ENCODE measurements at regions not wholly inside any gene's neighbourhood (a gene's known extent, or its start where the extent isn't known, plus 50 kb on each side); places are given as distances from the start of the nearest gene placed in this dataset.
A peak's percentile ranks its signal among the peaks of the same experiment; 100 is the strongest.

DNA sequence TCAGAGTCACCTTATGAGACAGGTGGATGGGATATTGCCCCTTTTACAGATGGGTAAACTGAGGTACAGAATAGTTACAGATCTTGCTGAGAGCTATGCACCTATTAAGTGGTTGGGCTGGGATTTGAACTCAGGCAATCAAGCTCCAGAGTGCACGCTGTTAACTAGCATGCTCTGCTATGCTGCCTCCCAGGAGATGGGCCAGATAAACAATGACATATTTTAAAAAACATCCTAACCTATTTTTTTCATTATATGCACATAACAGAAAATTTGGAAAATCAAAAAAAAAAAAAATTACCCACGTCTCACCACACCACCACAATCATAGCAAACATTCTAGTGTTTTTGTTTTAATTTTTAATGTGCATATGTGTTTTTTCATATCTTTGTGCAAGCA lies 123.4 kb upstream of the STC2 start:
- no peaks in the 10 kb centered on the region for H3K79me1 ChIP-seq (ENCODE audit: low read depth, low read length)
- no peak overlapping the region for H3K14ac ChIP-seq (ENCODE audit: low read length)
- WGBS, 2 donors (ENCODE audit: extremely low coverage in 2 of 2, insufficient read length in 2 of 2, insufficient replicate concordance in 1 of 2) = 100% methylated on average over 1 of the region's 2 CpGs; no CpG with 5 or more reads in 1 of the 2 donors
- no peak overlapping the region for H3K4me2 ChIP-seq (ENCODE audit: insufficient read depth, low read length, poor library complexity, severe bottlenecking)
- H2BK12ac ChIP-seq (ENCODE audit: low read length) = no peak overlapping the region
- no peak overlapping the region for H4K91ac ChIP-seq (ENCODE audit: low read depth, low read length, poor library complexity)
- H3K4me1 ChIP-seq (ENCODE audit: control insufficient read depth in 2 of 2, insufficient read depth in 1 of 2, low read depth in 1 of 2, low read length in 2 of 2) = no peaks in the 10 kb centered on the region
- H3K4me3 ChIP-seq (ENCODE audit: low read length in 2 of 2) = no peak overlapping the region
- no peak overlapping the region for H2BK15ac ChIP-seq (ENCODE audit: low read length)
- H2AK5ac ChIP-seq (ENCODE audit: low read depth, low read length) = no peak overlapping the region
- no peak overlapping the region for H4K8ac ChIP-seq (ENCODE audit: low read depth, low read length)
- no peaks in the 10 kb centered on the region for H3K27me3 ChIP-seq (ENCODE audit: control insufficient read depth in 3 of 3, insufficient read depth in 3 of 3, low read depth in 1 of 3, low read length in 3 of 3)
- no peak overlapping the region for H3K18ac ChIP-seq (ENCODE audit: low read length)
- no peak overlapping the region for H2BK5ac ChIP-seq (ENCODE audit: low read length)
- no peak overlapping the region for H3K4ac ChIP-seq (ENCODE audit: low read length)
- DNase-seq (ENCODE audit: low spot score) = no peak
- H3K9ac ChIP-seq (ENCODE audit: low read depth, low read length, poor library complexity) = no peak overlapping the region
- H3K9me3 ChIP-seq (replicated peaks in 1 of 2; ENCODE audit: control insufficient read depth in 2 of 2, insufficient read depth in 1 of 2, low read depth in 1 of 2, low read length in 2 of 2) = no peaks in the 10 kb centered on the region
- no peak overlapping the region for H2BK120ac ChIP-seq (ENCODE audit: low read depth, low read length)
- H3K23ac ChIP-seq (ENCODE audit: low read depth, low read length, poor library complexity) = no peak overlapping the region
- H3K36me3 ChIP-seq (replicated peaks in 1 of 2; ENCODE audit: control insufficient read depth in 2 of 2, insufficient read depth in 2 of 2, low read length in 2 of 2) = no peaks in the 10 kb centered on the region
- H3K27ac ChIP-seq (replicated peaks; ENCODE audit: low read length) = no peak overlapping the region
- H2AFZ ChIP-seq (ENCODE audit: low read length) = no peak overlapping the region

GRCh38 chr5:173451031-173451430 lies 122.8 kb upstream of the STC2 start:
- Histone ChIP-seq H3K23ac (ENCODE audit: low read depth, low read length, poor library complexity) (no peak overlapping the region), H3K4me3 (ENCODE audit: low read length in 2 of 2) (no peak overlapping the region), H3K4me1 (ENCODE audit: control insufficient read depth in 2 of 2, insufficient read depth in 1 of 2, low read depth in 1 of 2, low read length in 2 of 2) (no peaks in the 10 kb centered on the region), H3K27ac (replicated peaks; ENCODE audit: low read length) (no peak overlapping the region), H4K91ac (ENCODE audit: low read depth, low read length, poor library complexity) (no peak overlapping the region), H2BK5ac (ENCODE audit: low read length) (no peak overlapping the region), H2BK12ac (ENCODE audit: low read length) (no peak overlapping the region), H2BK120ac (ENCODE audit: low read depth, low read length) (no peak overlapping the region), H3K14ac (ENCODE audit: low read length) (no peak overlapping the region), H3K9me3 (replicated peaks in 1 of 2; ENCODE audit: control insufficient read depth in 2 of 2, insufficient read depth in 1 of 2, low read depth in 1 of 2, low read length in 2 of 2) (no peaks in the 10 kb centered on the region), H3K4ac (ENCODE audit: low read length) (no peak overlapping the region), H3K9ac (ENCODE audit: low read depth, low read length, poor library complexity) (no peak overlapping the region), H3K27me3 (ENCODE audit: control insufficient read depth in 3 of 3, insufficient read depth in 3 of 3, low read depth in 1 of 3, low read length in 3 of 3) (no peaks in the 10 kb centered on the region), H4K8ac (ENCODE audit: low read depth, low read length) (no peak overlapping the region), H2BK15ac (ENCODE audit: low read length) (no peak overlapping the region), H3K79me1 (ENCODE audit: low read depth, low read length) (no peaks in the 10 kb centered on the region), H3K18ac (ENCODE audit: low read length) (no peak overlapping the region), H3K36me3 (replicated peaks in 1 of 2; ENCODE audit: control insufficient read depth in 2 of 2, insufficient read depth in 2 of 2, low read length in 2 of 2) (no peaks in the 10 kb centered on the region), H3K4me2 (ENCODE audit: insufficient read depth, low read length, poor library complexity, severe bottlenecking) (no peak overlapping the region), H2AFZ (ENCODE audit: low read length) (peak overlapping the region; percentile 37), H2AK5ac (ENCODE audit: low read depth, low read length) (no peak overlapping the region)
- no CpG with 5 or more reads among the region's 5 CpGs for WGBS, 2 donors (ENCODE audit: extremely low coverage in 2 of 2, insufficient read length in 2 of 2, insufficient replicate concordance in 1 of 2)
- no peak for DNase-seq (ENCODE audit: low spot score)

DNA sequence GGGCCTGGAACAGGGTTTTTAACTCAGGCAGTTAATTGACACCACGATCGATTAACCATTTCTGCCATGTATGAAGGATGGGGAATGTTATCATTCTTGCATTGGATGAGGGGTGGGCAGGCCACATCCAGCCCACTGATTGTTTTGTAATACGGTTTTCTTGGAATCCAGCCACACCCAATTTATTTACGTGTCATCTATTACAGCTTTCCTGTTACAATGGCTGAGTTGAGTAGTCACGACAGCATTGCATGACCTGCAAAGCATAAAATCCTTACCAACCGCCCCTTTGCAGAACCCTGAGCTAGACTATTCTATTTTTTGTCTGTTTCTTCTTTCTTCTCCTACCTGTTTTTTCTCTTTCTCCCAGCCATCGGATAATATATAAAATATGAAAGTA lies 122.0 kb upstream of the STC2 start:
- H3K23ac ChIP-seq (ENCODE audit: low read depth, low read length, poor library complexity) = no peak overlapping the region
- H3K4me2 ChIP-seq (ENCODE audit: insufficient read depth, low read length, poor library complexity, severe bottlenecking) = no peak overlapping the region
- H2BK15ac ChIP-seq (ENCODE audit: low read length) = no peak overlapping the region
- no peak overlapping the region for H3K9ac ChIP-seq (ENCODE audit: low read depth, low read length, poor library complexity)
- no peak overlapping the region for H2AK5ac ChIP-seq (ENCODE audit: low read depth, low read length)
- H4K8ac ChIP-seq (ENCODE audit: low read depth, low read length) = no peak overlapping the region
- no peaks in the 10 kb centered on the region for H3K4me1 ChIP-seq (ENCODE audit: control insufficient read depth in 2 of 2, insufficient read depth in 1 of 2, low read depth in 1 of 2, low read length in 2 of 2)
- H3K79me1 ChIP-seq (ENCODE audit: low read depth, low read length) = no peaks in the 10 kb centered on the region
- H4K91ac ChIP-seq (ENCODE audit: low read depth, low read length, poor library complexity) = no peak overlapping the region
- H2BK5ac ChIP-seq (ENCODE audit: low read length) = no peak overlapping the region
- H2BK12ac ChIP-seq (ENCODE audit: low read length) = no peak overlapping the region
- H3K9me3 ChIP-seq (replicated peaks in 1 of 2; ENCODE audit: control insufficient read depth in 2 of 2, insufficient read depth in 1 of 2, low read depth in 1 of 2, low read length in 2 of 2) = no peaks in the 10 kb centered on the region
- H3K4me3 ChIP-seq (ENCODE audit: low read length in 2 of 2) = no peak overlapping the region
- H2BK120ac ChIP-seq (ENCODE audit: low read depth, low read length) = no peak overlapping the region
- no peak overlapping the region for H3K4ac ChIP-seq (ENCODE audit: low read length)
- no peak for DNase-seq (ENCODE audit: low spot score)
- no peaks in the 10 kb centered on the region for H3K36me3 ChIP-seq (replicated peaks in 1 of 2; ENCODE audit: control insufficient read depth in 2 of 2, insufficient read depth in 2 of 2, low read length in 2 of 2)
- no peak overlapping the region for H2AFZ ChIP-seq (ENCODE audit: low read length)
- no peak overlapping the region for H3K18ac ChIP-seq (ENCODE audit: low read length)
- no peaks in the 10 kb centered on the region for H3K27me3 ChIP-seq (ENCODE audit: control insufficient read depth in 3 of 3, insufficient read depth in 3 of 3, low read depth in 1 of 3, low read length in 3 of 3)
- WGBS, 2 donors (ENCODE audit: extremely low coverage in 2 of 2, insufficient read length in 2 of 2, insufficient replicate concordance in 1 of 2) = no CpG with 5 or more reads among the region's 7 CpGs
- H3K14ac ChIP-seq (ENCODE audit: low read length) = no peak overlapping the region
- H3K27ac ChIP-seq (replicated peaks; ENCODE audit: low read length) = no peak overlapping the region

DNA sequence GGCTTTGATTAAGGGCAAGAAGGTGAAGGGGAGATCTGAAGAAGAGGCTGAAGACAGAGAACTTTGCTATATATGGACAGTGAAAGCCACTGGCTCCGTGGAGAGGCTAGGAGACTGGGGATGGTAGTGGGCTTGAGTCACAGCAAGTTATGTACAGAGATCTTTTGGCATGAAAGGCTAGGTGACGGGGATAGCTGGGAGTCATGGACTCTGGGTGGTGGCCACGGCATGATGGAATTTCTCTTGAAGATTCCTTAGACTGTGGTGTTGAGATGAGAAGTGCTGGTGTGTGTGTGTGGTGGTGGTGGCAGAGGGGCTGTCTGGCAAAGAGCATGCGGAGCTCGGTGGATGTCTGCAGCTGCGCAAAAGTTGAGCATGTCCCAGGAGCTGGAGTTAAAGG lies 120.6 kb upstream of the STC2 start:
- Histone ChIP-seq H3K79me1 (ENCODE audit: low read depth, low read length) (no peaks in the 10 kb centered on the region), H3K23ac (ENCODE audit: low read depth, low read length, poor library complexity) (no peak overlapping the region), H3K9ac (ENCODE audit: low read depth, low read length, poor library complexity) (no peak overlapping the region), H3K14ac (ENCODE audit: low read length) (no peak overlapping the region), H2BK5ac (ENCODE audit: low read length) (no peak overlapping the region), H3K27me3 (ENCODE audit: control insufficient read depth in 3 of 3, insufficient read depth in 3 of 3, low read depth in 1 of 3, low read length in 3 of 3) (peaks cover 0 to 7% (median 0%) of the 10 kb centered on the region in 3 experiments), H3K27ac (replicated peaks; ENCODE audit: low read length) (no peak overlapping the region), H3K36me3 (replicated peaks in 1 of 2; ENCODE audit: control insufficient read depth in 2 of 2, insufficient read depth in 2 of 2, low read length in 2 of 2) (no peaks in the 10 kb centered on the region), H3K4me1 (ENCODE audit: control insufficient read depth in 2 of 2, insufficient read depth in 1 of 2, low read depth in 1 of 2, low read length in 2 of 2) (no peaks in the 10 kb centered on the region), H3K18ac (ENCODE audit: low read length) (no peak overlapping the region), H4K91ac (ENCODE audit: low read depth, low read length, poor library complexity) (no peak overlapping the region), H2AFZ (ENCODE audit: low read length) (no peak overlapping the region), H2BK120ac (ENCODE audit: low read depth, low read length) (no peak overlapping the region), H2BK15ac (ENCODE audit: low read length) (no peak overlapping the region), H3K4ac (ENCODE audit: low read length) (no peak overlapping the region), H2BK12ac (ENCODE audit: low read length) (no peak overlapping the region), H4K8ac (ENCODE audit: low read depth, low read length) (no peak overlapping the region), H2AK5ac (ENCODE audit: low read depth, low read length) (no peak overlapping the region), H3K4me3 (ENCODE audit: low read length in 2 of 2) (no peak overlapping the region), H3K9me3 (replicated peaks in 1 of 2; ENCODE audit: control insufficient read depth in 2 of 2, insufficient read depth in 1 of 2, low read depth in 1 of 2, low read length in 2 of 2) (no peaks in the 10 kb centered on the region), H3K4me2 (ENCODE audit: insufficient read depth, low read length, poor library complexity, severe bottlenecking) (no peak overlapping the region)
- DNase-seq (ENCODE audit: low spot score) = no peak
- no CpG with 5 or more reads among the region's 6 CpGs for WGBS, 2 donors (ENCODE audit: extremely low coverage in 2 of 2, insufficient read length in 2 of 2, insufficient replicate concordance in 1 of 2)

Measured in neuronal stem cell (in vitro differentiated cells).